Mesothelial cell of epicardium (in vitro differentiated cells): ENCODE measurements at regions not wholly inside any gene's neighbourhood (a gene's known extent, or its start where the extent isn't known, plus 50 kb on each side); places are given as distances from the start of the nearest gene placed in this dataset.

Experiments
- DNase-seq, 2 experiments: peaks; one replicate each; pipeline ENCODE4 v3.0.0; 2021; ENCODE audit warnings: low spot score in 2 of 2; ENCODE audit not compliant: unreplicated experiment in 2 of 2
- H3K27ac Mint-ChIP-seq: 2 replicates; pipeline ENCODE4 v1.8.0; 2021; ENCODE audit warnings: mixed read lengths
- H3K27me3 Mint-ChIP-seq: 2 replicates; pipeline ENCODE4 v1.8.0; 2021; ENCODE audit warnings: low read depth, mixed read lengths
- H3K36me3 Mint-ChIP-seq: 2 replicates; pipeline ENCODE4 v1.8.0; 2021; ENCODE audit warnings: mixed read lengths
- H3K4me1 Mint-ChIP-seq: 2 replicates; pipeline ENCODE4 v1.8.0; 2021; ENCODE audit warnings: mixed read lengths
- H3K4me3 Mint-ChIP-seq: 2 replicates; pipeline ENCODE4 v1.8.0; 2021; ENCODE audit warnings: mild to moderate bottlenecking, moderate library complexity, mixed read lengths
- H3K9me3 Mint-ChIP-seq: 2 replicates; pipeline ENCODE4 v1.8.0; 2021; ENCODE audit warnings: mixed read lengths
- CTCF ChIP-seq: fragments of 200-600 bp; sonication (generic); IDR thresholded peaks from one replicate; pipeline ENCODE4 v1.5.0; 2021; ENCODE audit warnings: antibody characterized with exemption; ENCODE audit not compliant: unreplicated experiment

DNA sequence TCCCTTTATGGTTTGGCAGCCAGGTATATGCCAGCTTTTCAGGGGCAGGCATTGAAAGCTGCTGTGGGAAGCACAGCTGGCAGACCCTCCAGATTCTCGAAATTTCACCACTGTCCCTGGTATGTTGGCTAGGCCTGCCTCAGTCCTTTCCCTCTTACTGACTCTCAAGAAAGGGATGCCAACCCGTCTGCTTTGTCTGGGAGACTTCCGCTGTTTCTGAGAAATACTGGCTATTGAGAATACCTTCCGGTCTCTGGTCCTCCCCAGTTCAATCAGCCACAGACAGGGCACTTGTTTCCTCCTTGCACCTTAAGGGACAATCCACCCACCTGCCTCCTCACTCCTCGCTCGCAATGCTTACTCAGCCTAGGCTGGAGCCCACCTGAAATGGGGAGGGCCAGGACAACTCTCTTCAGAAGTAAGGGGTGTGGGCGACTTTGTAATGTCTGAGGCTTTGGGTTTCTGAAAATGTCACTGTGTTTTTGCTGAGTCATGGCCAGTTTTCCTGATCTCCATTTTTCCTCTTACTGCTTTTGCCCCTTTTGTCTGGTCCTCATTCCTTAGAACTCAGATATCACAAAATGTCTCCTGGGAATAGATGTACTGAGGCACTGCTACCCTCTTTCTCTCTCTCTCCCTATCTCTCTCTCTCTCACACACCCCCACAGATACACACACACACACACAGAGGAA, 571.1 kb downstream of the TNS1 start:
- Mint-ChIP-seq H3K4me1 (peaks cover 61% of the 10 kb centered on the region), H3K4me3 (no peak overlapping the region), H3K36me3 (peaks cover 8% of the 10 kb centered on the region), H3K27me3 (no peaks in the 10 kb centered on the region), H3K9me3 (peaks cover 4% of the 10 kb centered on the region), H3K27ac (peak overlapping the region; percentile 75)
- no peak for TF ChIP-seq CTCF
- DNase-seq = no peak

- DNase-seq = no peak
- peaks cover 54% of the 10 kb centered on the region for H3K4me1 Mint-ChIP-seq
- H3K36me3 Mint-ChIP-seq = peaks cover 13% of the 10 kb centered on the region
- no peak overlapping the region for H3K4me3 Mint-ChIP-seq
- peak overlapping the region; percentile 31 for H3K27ac Mint-ChIP-seq
- H3K27me3 Mint-ChIP-seq = no peaks in the 10 kb centered on the region
- TF ChIP-seq CTCF = no peak
- H3K9me3 Mint-ChIP-seq = peaks cover 4% of the 10 kb centered on the region
These were observed 571.2 kb upstream of the TNP1 start for GRCh38 chr2:217430916-217431576.

GRCh38 chr2:217429981-217430500, 570.2 kb upstream of the TNP1 start:
- no peak for TF ChIP-seq CTCF
- H3K27ac Mint-ChIP-seq = peak overlapping the region; percentile 65
- peaks cover 8% of the 10 kb centered on the region for H3K9me3 Mint-ChIP-seq
- no peaks in the 10 kb centered on the region for H3K27me3 Mint-ChIP-seq
- peaks cover 44% of the 10 kb centered on the region for H3K4me1 Mint-ChIP-seq
- H3K4me3 Mint-ChIP-seq = no peak overlapping the region
- DNase-seq = no peak
- H3K36me3 Mint-ChIP-seq = peaks cover 19% of the 10 kb centered on the region

GRCh38 chr2:217421834-217422233, 562.0 kb upstream of the TNP1 start:
- no peak for TF ChIP-seq CTCF
- Mint-ChIP-seq H3K27ac (peak overlapping the region; percentile 53), H3K27me3 (no peaks in the 10 kb centered on the region), H3K4me1 (peaks cover 14% of the 10 kb centered on the region), H3K9me3 (peaks cover 6% of the 10 kb centered on the region), H3K4me3 (no peak overlapping the region), H3K36me3 (peaks cover 22% of the 10 kb centered on the region)
- DNase-seq = no peak

DNA sequence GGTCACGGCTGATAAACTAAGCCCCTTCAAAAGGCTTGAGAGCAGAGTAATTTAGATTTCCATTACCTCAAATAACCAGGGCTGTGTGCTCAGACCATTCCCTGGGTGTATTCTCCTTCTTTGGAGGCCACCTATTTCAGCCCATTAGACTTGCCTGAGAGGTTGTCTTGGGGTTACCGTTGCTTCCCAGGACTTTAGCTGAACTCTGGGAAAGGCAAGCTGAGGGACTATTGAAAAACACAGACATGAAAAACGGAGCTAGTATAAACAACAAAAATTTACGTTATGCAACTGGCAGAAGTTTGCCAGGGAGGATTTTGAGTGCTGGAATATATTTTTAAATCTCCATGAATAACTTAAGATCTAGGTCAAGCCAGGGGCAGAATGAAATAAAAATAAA, 561.0 kb upstream of the TNP1 start:
- peaks cover 14% of the 10 kb centered on the region for H3K36me3 Mint-ChIP-seq
- no peaks in the 10 kb centered on the region for H3K27me3 Mint-ChIP-seq
- DNase-seq = no peak
- TF ChIP-seq CTCF = no peak
- H3K4me1 Mint-ChIP-seq = peaks cover 14% of the 10 kb centered on the region
- H3K27ac Mint-ChIP-seq = peak overlapping the region; percentile 53
- H3K4me3 Mint-ChIP-seq = no peak overlapping the region
- H3K9me3 Mint-ChIP-seq = peaks cover 6% of the 10 kb centered on the region
